ENCODE measurements at regions not wholly inside any gene's neighbourhood (a gene's known extent, or its start where the extent isn't known, plus 50 kb on each side); places are given as distances from the start of the nearest gene placed in this dataset.

GRCh38 chr4:154084864-154085263, 296.0 kb upstream of the SFRP2 start:
- TF ChIP-seq POLR2AphosphoS5 (IDR thresholded peaks at IDR 0.05), result no peak
- no peak for TF ChIP-seq POLR2A (IDR thresholded peaks at IDR 0.05)
- TF ChIP-seq EP300 (IDR thresholded peaks at IDR 0.05), result no peak
- no peak for TF ChIP-seq CTCF (IDR thresholded peaks at IDR 0.05)
- H3K27me3 ChIP-seq, result no peaks in the 10 kb centered on the region
- H3K4me1 ChIP-seq, result no peaks in the 10 kb centered on the region
- H3K4me3 ChIP-seq, result no peak overlapping the region
- H3K36me3 ChIP-seq, result no peaks in the 10 kb centered on the region
- DNase-seq, result no peak
- no peak overlapping the region for H3K27ac ChIP-seq
- intact Hi-C loops (cut with DNase I; ENCODE audit: low total_unique reads), result no loop called here
- WGBS, 5 donors, result 83 to 96% (median 87%) methylated on average over 1 of the region's 1 CpG
- no peaks in the 10 kb centered on the region for H3K9me3 ChIP-seq

- intact Hi-C loops (cut with DNase I; ENCODE audit: low total_unique reads), result no loop called here
- Histone ChIP-seq H3K9me3 (no peaks in the 10 kb centered on the region), H3K4me1 (no peaks in the 10 kb centered on the region), H3K27ac (no peak overlapping the region), H3K4me3 (no peak overlapping the region), H3K27me3 (no peaks in the 10 kb centered on the region), H3K36me3 (no peaks in the 10 kb centered on the region)
- TF ChIP-seq EP300 (IDR thresholded peaks at IDR 0.05) (no peak), CTCF (IDR thresholded peaks at IDR 0.05) (no peak), POLR2A (IDR thresholded peaks at IDR 0.05) (no peak), POLR2AphosphoS5 (IDR thresholded peaks at IDR 0.05) (no peak)
- DNase-seq, result peak in 1 of 2 donors; percentile 19
- WGBS, 5 donors, result 74 to 84% (median 78%) methylated on average over 5 of the region's 5 CpGs
Measured at GRCh38 chr4:154082760-154083535, 294.1 kb upstream of the SFRP2 start.

- Histone ChIP-seq H3K4me3 (no peak overlapping the region), H3K36me3 (no peaks in the 10 kb centered on the region), H3K27me3 (no peaks in the 10 kb centered on the region), H3K27ac (no peak overlapping the region), H3K9me3 (no peaks in the 10 kb centered on the region), H3K4me1 (no peaks in the 10 kb centered on the region)
- TF ChIP-seq POLR2AphosphoS5 (IDR thresholded peaks at IDR 0.05), result no peak
- no peak for TF ChIP-seq CTCF (IDR thresholded peaks at IDR 0.05)
- TF ChIP-seq POLR2A (IDR thresholded peaks at IDR 0.05), result no peak
- no peak for TF ChIP-seq EP300 (IDR thresholded peaks at IDR 0.05)
- 71 to 85% (median 78%) methylated on average over 2 of the region's 2 CpGs for WGBS, 5 donors
- intact Hi-C loops (cut with DNase I; ENCODE audit: low total_unique reads), result no loop called here
- no peak for DNase-seq
Measured at GRCh38 chr4:154081391-154081790, 292.5 kb upstream of the SFRP2 start.

GRCh38 chr4:154078504-154079350, 289.8 kb upstream of the SFRP2 start:
- intact Hi-C loops (cut with DNase I; ENCODE audit: low total_unique reads), result no loop called here
- H3K4me3 ChIP-seq, result no peak overlapping the region
- H3K27me3 ChIP-seq, result no peaks in the 10 kb centered on the region
- 75 to 82% (median 78%) methylated on average over 8 of the region's 8 CpGs for WGBS, 5 donors
- H3K9me3 ChIP-seq, result no peaks in the 10 kb centered on the region
- H3K36me3 ChIP-seq, result no peaks in the 10 kb centered on the region
- H3K4me1 ChIP-seq, result no peaks in the 10 kb centered on the region
- H3K27ac ChIP-seq, result no peak overlapping the region
- no peak for TF ChIP-seq POLR2AphosphoS5 (IDR thresholded peaks at IDR 0.05)
- no peak for DNase-seq
